K562 (cell line): ENCODE measurements at regions not wholly inside any gene's neighbourhood (a gene's known extent, or its start where the extent isn't known, plus 50 kb on each side); places are given as distances from the start of the nearest gene placed in this dataset.

ENCODE experiments used
- FOXJ2 ChIP-seq: fragments of 200-800 bp; sonication (Bioruptor generic); IDR thresholded peaks from 2 replicates; pipeline ENCODE4 v1.6.1; 2016; ENCODE audit warnings: missing genetic modification characterization, missing compliant biosample characterization
- MCM2 ChIP-seq: fragments of 450-650 bp; IDR thresholded peaks from 2 replicates; pipeline ENCODE4 v1.6.1; 2017; ENCODE audit warnings: low read depth, mild to moderate bottlenecking
- MEF2D ChIP-seq: conservative IDR thresholded peaks from 2 replicates; pipeline ENCODE4 v1.6.1; 2016; ENCODE audit warnings: low read depth, missing genetic modification characterization, missing compliant biosample characterization
- YY1 ChIP-seq, 3 experiments: IDR thresholded peaks; 2 replicates each; pipeline ENCODE4 v1.6.1; 2011; ENCODE audit warnings: low read length in 2 of 3, mild to moderate bottlenecking in 2 of 3, moderate library complexity in 2 of 3, borderline replicate concordance in 1 of 3, control low read depth in 1 of 3, low read depth in 1 of 3; ENCODE audit not compliant: insufficient read depth in 3 of 3, insufficient replicate concordance in 2 of 3, control insufficient read depth in 1 of 3, insufficient read length in 1 of 3; ENCODE audit errors: extremely low read depth in 1 of 3
- ZNF212 ChIP-seq: fragments of 450-650 bp; formaldehyde crosslinking; IDR thresholded peaks from 2 replicates; pipeline ENCODE4 v1.4.0; 2020; ENCODE audit warnings: mild to moderate bottlenecking
- TF ChIP-seq, protein P1 (sequence below): fragments of 200-600 bp; sonication (generic); IDR thresholded peaks from one replicate; pipeline ENCODE4 v1.6.1; 2012; ENCODE audit warnings: mild to moderate bottlenecking, low read depth, low read length, inconsistent platforms
- TF ChIP-seq, protein P2 (sequence below): sonication (generic); formaldehyde crosslinking; IDR thresholded peaks from 2 replicates; pipeline ENCODE4 v1.8.1; 2023; ENCODE audit warnings: mild to moderate bottlenecking, missing genetic modification reagents, moderate library complexity

DNA sequence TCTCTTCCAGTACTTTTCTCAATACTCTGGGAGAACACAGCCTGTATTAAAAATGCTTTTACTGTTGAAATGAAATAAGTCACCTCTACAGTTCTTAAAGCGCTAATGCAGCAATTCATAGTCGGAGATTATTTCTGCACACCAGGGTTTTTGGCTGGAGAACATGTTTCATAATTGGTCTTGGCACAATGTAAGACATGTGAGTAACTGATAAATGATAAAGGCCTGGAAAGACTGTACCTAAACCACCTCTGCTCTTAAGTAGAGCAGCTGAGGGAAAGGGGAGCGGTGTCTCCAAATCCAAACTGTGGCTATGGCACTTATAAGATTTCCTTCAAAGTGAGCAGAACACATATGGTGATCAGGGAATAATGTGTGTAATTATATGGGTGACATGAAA lies 390.3 kb upstream of the MBL2 start (continued):
- TF ChIP-seq, protein P1, sequence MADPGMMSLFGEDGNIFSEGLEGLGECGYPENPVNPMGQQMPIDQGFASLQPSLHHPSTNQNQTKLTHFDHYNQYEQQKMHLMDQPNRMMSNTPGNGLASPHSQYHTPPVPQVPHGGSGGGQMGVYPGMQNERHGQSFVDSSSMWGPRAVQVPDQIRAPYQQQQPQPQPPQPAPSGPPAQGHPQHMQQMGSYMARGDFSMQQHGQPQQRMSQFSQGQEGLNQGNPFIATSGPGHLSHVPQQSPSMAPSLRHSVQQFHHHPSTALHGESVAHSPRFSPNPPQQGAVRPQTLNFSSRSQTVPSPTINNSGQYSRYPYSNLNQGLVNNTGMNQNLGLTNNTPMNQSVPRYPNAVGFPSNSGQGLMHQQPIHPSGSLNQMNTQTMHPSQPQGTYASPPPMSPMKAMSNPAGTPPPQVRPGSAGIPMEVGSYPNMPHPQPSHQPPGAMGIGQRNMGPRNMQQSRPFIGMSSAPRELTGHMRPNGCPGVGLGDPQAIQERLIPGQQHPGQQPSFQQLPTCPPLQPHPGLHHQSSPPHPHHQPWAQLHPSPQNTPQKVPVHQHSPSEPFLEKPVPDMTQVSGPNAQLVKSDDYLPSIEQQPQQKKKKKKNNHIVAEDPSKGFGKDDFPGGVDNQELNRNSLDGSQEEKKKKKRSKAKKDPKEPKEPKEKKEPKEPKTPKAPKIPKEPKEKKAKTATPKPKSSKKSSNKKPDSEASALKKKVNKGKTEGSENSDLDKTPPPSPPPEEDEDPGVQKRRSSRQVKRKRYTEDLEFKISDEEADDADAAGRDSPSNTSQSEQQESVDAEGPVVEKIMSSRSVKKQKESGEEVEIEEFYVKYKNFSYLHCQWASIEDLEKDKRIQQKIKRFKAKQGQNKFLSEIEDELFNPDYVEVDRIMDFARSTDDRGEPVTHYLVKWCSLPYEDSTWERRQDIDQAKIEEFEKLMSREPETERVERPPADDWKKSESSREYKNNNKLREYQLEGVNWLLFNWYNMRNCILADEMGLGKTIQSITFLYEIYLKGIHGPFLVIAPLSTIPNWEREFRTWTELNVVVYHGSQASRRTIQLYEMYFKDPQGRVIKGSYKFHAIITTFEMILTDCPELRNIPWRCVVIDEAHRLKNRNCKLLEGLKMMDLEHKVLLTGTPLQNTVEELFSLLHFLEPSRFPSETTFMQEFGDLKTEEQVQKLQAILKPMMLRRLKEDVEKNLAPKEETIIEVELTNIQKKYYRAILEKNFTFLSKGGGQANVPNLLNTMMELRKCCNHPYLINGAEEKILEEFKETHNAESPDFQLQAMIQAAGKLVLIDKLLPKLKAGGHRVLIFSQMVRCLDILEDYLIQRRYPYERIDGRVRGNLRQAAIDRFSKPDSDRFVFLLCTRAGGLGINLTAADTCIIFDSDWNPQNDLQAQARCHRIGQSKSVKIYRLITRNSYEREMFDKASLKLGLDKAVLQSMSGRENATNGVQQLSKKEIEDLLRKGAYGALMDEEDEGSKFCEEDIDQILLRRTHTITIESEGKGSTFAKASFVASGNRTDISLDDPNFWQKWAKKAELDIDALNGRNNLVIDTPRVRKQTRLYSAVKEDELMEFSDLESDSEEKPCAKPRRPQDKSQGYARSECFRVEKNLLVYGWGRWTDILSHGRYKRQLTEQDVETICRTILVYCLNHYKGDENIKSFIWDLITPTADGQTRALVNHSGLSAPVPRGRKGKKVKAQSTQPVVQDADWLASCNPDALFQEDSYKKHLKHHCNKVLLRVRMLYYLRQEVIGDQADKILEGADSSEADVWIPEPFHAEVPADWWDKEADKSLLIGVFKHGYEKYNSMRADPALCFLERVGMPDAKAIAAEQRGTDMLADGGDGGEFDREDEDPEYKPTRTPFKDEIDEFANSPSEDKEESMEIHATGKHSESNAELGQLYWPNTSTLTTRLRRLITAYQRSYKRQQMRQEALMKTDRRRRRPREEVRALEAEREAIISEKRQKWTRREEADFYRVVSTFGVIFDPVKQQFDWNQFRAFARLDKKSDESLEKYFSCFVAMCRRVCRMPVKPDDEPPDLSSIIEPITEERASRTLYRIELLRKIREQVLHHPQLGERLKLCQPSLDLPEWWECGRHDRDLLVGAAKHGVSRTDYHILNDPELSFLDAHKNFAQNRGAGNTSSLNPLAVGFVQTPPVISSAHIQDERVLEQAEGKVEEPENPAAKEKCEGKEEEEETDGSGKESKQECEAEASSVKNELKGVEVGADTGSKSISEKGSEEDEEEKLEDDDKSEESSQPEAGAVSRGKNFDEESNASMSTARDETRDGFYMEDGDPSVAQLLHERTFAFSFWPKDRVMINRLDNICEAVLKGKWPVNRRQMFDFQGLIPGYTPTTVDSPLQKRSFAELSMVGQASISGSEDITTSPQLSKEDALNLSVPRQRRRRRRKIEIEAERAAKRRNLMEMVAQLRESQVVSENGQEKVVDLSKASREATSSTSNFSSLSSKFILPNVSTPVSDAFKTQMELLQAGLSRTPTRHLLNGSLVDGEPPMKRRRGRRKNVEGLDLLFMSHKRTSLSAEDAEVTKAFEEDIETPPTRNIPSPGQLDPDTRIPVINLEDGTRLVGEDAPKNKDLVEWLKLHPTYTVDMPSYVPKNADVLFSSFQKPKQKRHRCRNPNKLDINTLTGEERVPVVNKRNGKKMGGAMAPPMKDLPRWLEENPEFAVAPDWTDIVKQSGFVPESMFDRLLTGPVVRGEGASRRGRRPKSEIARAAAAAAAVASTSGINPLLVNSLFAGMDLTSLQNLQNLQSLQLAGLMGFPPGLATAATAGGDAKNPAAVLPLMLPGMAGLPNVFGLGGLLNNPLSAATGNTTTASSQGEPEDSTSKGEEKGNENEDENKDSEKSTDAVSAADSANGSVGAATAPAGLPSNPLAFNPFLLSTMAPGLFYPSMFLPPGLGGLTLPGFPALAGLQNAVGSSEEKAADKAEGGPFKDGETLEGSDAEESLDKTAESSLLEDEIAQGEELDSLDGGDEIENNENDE, result no peak
- TF ChIP-seq, protein P2, sequence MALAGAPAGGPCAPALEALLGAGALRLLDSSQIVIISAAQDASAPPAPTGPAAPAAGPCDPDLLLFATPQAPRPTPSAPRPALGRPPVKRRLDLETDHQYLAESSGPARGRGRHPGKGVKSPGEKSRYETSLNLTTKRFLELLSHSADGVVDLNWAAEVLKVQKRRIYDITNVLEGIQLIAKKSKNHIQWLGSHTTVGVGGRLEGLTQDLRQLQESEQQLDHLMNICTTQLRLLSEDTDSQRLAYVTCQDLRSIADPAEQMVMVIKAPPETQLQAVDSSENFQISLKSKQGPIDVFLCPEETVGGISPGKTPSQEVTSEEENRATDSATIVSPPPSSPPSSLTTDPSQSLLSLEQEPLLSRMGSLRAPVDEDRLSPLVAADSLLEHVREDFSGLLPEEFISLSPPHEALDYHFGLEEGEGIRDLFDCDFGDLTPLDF, result no peak
- no peak for TF ChIP-seq FOXJ2 (tag)
- TF ChIP-seq YY1 (IDR thresholded peaks at IDR 0.05; ENCODE audit: borderline replicate concordance in 1 of 3, control insufficient read depth in 1 of 3, extremely low read depth in 1 of 3, insufficient read depth in 3 of 3, insufficient read length in 1 of 3, insufficient replicate concordance in 2 of 3, low read depth in 1 of 3, low read length in 2 of 3), result no peak
- TF ChIP-seq ZNF212 (CRISPR knock-in tag), result no peak
- no peak for TF ChIP-seq MCM2
- no peak for TF ChIP-seq MEF2D
